Brain microvascular endothelial cell (primary cell): ENCODE measurements at regions not wholly inside any gene's neighbourhood (a gene's known extent, or its start where the extent isn't known, plus 50 kb on each side); places are given as distances from the start of the nearest gene placed in this dataset.
A peak's percentile ranks its signal among the peaks of the same experiment; 100 is the strongest.

Source experiments
- DNase-seq: peaks from one replicate; pipeline ENCODE4 v3.0.0-alpha.2; 2020
- H3K27ac ChIP-seq: fragments of 250-450 bp; sonication (Bioruptor Pico); 2 replicates; pipeline ENCODE4 v1.5.1; 2020; ENCODE audit warnings: mild to moderate bottlenecking, moderate library complexity
- H3K27me3 ChIP-seq: fragments of 250-450 bp; sonication (Bioruptor Pico); replicated peaks from 2 replicates; pipeline ENCODE4 v1.5.1; 2020; ENCODE audit warnings: mild to moderate bottlenecking
- H3K36me3 ChIP-seq: fragments of 250-450 bp; sonication (Bioruptor Pico); replicated peaks from 2 replicates; pipeline ENCODE4 v1.5.1; 2020; ENCODE audit warnings: mild to moderate bottlenecking
- H3K4me3 ChIP-seq: 2 replicates; pipeline ENCODE4 v1.5.1; 2011; ENCODE audit warnings: low read depth, mild to moderate bottlenecking, control low read depth, low read length, moderate library complexity
- in situ Hi-C: cut with HindIII; loops from 2 replicates; pipeline ENCODE4 v1.10.0; 2017; ENCODE audit warnings: low sequenced_read_pairs, low pct_ligation_motif_present
- TF ChIP-seq, protein P1 (sequence below): IDR thresholded peaks from 2 replicates; pipeline ENCODE4 v1.5.1; 2011; ENCODE audit warnings: low read depth, mild to moderate bottlenecking, moderate library complexity, low read length, control low read depth, inconsistent platforms; ENCODE audit errors: missing control alignments

GRCh38 chr10:84005403-84005802 lies 133.9 kb upstream of the GHITM start:
- DNase-seq = no peak
- H3K36me3 ChIP-seq = no peaks in the 10 kb centered on the region
- no peak overlapping the region for H3K27ac ChIP-seq
- in situ Hi-C loops = no loop called here
- TF ChIP-seq, protein P1, sequence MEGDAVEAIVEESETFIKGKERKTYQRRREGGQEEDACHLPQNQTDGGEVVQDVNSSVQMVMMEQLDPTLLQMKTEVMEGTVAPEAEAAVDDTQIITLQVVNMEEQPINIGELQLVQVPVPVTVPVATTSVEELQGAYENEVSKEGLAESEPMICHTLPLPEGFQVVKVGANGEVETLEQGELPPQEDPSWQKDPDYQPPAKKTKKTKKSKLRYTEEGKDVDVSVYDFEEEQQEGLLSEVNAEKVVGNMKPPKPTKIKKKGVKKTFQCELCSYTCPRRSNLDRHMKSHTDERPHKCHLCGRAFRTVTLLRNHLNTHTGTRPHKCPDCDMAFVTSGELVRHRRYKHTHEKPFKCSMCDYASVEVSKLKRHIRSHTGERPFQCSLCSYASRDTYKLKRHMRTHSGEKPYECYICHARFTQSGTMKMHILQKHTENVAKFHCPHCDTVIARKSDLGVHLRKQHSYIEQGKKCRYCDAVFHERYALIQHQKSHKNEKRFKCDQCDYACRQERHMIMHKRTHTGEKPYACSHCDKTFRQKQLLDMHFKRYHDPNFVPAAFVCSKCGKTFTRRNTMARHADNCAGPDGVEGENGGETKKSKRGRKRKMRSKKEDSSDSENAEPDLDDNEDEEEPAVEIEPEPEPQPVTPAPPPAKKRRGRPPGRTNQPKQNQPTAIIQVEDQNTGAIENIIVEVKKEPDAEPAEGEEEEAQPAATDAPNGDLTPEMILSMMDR = no peak
- no peak overlapping the region for H3K4me3 ChIP-seq
- H3K27me3 ChIP-seq = no peaks in the 10 kb centered on the region

DNA sequence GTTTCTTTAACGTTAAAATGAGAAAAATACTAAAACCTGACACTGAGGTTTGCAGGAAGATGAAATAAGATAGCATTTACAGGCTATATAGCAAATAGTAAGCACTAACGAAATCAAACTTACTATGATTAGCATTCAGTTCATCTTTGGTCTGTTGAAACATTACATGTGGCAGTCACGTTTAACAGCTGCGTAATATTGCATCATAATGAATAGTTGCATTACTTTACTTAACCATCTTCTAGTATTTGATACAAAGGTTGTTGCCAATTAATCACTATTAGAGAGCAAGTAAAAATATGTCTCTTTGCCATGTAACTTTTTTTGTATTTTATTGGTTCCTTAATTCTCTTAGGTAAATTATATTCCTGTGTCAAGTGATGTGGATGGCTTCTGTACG lies 131.8 kb upstream of the GHITM start:
- TF ChIP-seq, protein P1 = no peak
- DNase-seq = no peak
- Histone ChIP-seq H3K27me3 (no peaks in the 10 kb centered on the region), H3K4me3 (no peak overlapping the region), H3K36me3 (no peaks in the 10 kb centered on the region), H3K27ac (no peak overlapping the region)
- in situ Hi-C loops = no loop called here

GRCh38 chr10:84008878-84009277 lies 130.4 kb upstream of the GHITM start:
- H3K36me3 ChIP-seq = no peaks in the 10 kb centered on the region
- no peak overlapping the region for H3K27ac ChIP-seq
- in situ Hi-C loops = no loop called here
- H3K4me3 ChIP-seq = no peak overlapping the region
- no peaks in the 10 kb centered on the region for H3K27me3 ChIP-seq
- TF ChIP-seq, protein P1 = peak; percentile 55
- DNase-seq = no peak

GRCh38 chr10:84012431-84012830 lies 126.9 kb upstream of the GHITM start:
- DNase-seq = no peak
- Histone ChIP-seq H3K36me3 (no peaks in the 10 kb centered on the region), H3K4me3 (no peak overlapping the region), H3K27me3 (no peaks in the 10 kb centered on the region), H3K27ac (no peak overlapping the region)
- TF ChIP-seq, protein P1 = no peak
- in situ Hi-C loops = no loop called here

DNA sequence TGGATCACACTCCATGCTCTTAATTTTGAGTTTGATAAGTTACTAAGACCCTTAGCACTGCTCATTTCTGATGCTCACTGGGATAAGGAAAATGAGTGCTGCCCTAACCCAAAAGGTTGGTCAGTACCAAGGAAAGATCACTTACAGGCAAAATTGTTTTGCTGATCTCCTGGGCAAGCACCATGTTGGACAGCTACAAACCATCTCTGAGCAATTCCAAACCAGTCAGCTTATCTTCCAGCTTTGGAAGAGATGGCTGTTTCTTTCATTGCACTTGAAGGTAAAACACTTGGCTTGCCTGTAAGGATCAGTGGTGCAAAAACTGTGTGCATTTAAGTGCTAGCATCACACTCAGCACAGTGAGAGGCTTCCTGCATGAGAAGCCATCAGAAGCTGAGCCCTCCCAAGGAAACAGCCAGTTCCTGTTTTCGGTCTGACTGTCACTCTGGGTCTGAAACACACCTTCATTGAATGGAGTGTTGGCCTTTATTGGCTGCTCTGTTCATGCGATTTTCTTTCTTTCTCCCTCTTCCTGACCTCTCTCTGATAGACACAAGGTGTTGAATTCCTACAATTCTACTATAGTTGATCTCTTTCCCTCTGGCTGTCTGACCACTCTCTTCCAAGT lies 126.4 kb upstream of the GHITM start:
- no peaks in the 10 kb centered on the region for H3K27me3 ChIP-seq
- H3K36me3 ChIP-seq = no peaks in the 10 kb centered on the region
- H3K4me3 ChIP-seq = no peak overlapping the region
- in situ Hi-C loops = no loop called here
- TF ChIP-seq, protein P1 = no peak
- DNase-seq = no peak
- no peak overlapping the region for H3K27ac ChIP-seq
